ENCODE measurements at regions not wholly inside any gene's neighbourhood (a gene's known extent, or its start where the extent isn't known, plus 50 kb on each side); places are given as distances from the start of the nearest gene placed in this dataset.

DNA sequence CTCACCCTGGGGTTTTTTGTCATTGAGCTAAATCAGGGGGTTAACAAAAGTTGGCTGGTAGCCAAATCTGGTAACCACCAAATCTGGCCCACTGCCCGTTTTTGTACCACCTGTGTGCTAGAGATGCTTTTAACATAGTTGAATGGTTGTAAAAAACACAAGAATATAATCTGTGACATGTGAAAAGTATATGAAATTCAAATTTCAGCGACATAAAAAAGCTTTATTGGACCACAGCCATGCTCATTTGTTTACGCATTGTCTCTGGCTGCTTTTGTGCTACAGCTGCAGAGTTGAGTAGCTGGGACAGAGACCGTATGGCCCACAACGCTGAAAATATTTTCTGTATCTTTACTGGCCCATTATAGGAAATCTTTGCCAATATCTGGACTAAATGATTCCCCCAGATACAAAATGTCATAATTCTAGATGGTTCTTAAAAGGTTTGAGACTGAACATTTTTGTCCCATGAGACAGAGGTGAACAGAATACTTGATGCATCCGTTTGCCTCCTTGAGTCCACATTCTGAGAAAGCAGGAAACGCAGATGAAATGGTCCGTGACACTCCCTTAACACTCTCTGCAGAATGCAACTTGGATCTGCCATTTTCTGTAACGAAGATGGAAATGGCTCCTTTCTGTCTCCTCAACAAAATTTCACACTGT, 120.9 kb upstream of the PDZRN3 start:
- DNase-seq (ENCODE audit: low spot score): no peak

DNA sequence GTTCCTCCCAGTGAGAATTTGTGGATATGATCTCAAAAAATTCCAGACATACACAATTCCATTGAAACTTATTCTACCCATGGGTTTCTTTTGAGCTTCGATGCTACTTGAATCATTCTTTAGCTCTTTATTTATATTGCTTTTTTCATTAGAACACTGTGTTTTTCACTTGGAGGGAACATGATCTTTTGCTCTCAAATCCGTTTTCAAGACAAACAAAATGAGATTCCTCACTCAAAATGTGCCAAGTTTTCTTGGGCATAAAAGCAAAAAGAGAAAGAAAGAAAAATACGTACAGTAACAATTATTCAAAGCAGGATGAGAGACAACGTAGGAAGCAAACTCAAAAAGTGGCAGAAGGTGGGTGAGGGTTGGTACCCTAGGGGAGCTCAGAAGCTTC, 118.8 kb upstream of the PDZRN3 start:
- no peak for DNase-seq (ENCODE audit: low spot score)

DNA sequence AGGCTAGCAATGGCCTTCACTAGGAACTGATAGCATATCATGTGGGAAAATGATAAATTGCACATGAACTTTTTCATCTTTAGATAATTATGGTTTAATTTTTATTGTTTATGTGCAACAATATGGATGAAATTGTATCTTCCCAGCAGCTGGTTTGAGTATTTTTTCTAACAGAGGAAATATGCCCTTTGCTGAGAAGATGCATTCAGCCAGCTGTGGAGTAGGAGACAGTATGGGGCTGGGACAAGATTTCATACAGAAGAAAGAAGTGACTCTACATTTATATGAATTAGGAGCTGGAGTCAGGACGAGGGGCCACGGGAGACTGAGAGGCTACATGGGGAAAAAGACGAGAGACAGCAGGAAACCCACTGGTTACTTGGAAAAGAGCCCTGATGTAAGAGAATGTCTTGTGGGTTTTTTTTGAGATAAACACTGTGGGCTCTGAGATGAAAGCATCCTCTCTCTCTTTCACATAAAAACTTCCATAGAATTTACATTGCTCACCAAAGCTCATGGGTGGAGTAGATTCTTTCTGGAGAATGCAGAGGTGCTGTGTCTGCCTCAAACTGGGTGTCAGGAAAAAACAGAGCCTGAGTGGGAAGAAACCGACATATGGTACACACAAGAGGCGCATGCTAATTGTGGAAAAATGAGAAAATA, 115.2 kb upstream of the PDZRN3 start:
- no peak for DNase-seq (ENCODE audit: low spot score)

DNA sequence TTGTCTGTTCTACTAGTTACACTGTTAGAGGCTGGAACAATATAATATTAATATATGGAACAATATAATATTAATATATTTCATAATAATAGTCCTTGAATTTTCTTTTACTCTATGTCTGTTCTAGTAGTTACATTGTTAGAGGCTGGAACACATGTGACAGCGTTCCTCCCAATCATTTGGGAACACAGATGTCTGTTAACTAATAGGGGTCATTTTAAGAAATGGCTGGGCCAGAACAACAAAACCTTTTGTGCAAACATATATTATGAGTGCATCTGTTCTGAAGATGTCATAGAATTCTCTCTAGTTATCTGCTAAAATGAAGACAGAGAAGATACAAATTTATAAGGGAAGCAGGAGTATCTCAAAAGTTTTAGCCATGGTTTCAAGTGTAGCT, 114.0 kb upstream of the PDZRN3 start:
- no peak for DNase-seq (ENCODE audit: low spot score)

DNA sequence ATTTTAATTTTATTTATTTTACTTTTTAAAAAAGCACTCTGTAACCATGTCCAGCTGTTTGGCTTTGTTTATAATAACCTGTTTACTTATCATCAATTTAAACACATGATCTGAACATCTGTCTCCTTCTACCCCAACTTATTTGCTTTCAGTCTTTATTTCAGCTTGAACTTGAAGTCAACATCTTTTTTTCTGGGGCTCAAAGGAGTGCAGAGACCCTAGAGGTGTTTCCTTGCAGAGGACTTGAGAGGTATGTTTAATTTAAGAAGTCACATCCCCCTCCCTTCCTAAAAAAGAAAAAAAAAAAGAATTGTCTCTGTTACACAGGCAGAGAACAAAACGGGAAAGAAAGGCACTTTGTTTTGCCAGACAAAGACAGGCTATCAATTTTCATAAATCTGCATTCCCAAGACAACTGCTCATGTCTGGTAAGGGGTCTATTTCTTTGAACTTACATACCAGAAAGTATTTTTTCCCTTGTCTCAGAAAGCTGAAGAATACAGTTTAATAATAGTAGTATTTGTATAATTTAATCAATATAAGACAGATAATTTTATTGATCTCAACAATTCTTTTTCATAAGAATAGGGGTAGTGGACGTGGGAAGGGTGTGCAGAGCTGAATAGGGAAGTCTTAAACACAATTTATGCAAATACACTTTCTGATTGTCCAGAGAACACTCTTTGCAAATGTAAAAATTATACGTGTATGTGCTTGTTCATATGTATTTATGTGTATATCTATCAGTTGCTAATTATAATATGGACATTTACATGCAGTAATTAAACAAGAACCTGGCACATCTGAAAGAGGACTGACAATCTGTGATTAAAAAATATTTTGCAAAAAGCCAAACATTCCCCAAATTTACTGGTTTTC, 109.7 kb upstream of the PDZRN3 start:
- DNase-seq (ENCODE audit: low spot score): no peak

DNA sequence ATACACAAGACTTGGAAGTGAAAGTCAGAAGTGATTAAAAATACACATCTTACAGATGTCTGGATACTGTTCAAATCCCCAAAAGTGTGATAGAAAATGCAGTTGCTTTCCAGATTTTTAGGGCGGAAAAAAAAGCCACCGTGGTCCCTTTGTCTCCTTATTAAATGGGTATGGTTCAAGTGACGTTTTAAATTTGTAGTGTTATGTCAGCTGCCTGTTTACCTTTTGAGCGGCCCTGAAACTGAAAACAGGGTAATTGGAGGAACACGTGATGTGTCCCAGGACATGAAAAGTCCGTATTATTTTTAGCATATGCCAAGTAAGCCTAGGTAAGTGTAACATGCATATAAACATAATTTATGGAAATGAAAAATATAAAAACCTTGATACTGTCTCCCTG, 109.0 kb upstream of the PDZRN3 start:
- no peak for DNase-seq (ENCODE audit: low spot score)

DNA sequence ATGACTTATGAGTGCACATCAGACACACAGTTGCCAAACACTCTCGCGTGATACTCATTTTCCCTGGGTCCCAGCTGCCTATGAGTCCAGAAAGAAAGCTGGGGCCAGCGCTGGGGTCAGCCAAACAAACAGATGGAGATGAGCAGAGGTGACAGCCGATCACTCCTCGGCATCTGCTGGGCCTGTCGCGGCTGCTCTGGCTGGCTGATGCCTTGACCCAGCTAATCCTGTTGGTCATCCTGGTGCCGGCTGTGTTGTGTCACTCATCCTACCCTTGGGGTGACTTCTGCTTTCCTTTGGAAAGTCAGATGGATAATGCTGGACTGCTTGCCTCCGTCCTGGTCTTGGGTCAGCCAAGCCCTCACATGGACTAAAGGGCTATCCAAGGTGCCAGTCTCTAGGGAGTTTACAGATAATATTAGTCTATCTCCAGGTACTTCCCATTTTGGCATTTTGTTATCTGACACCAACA, 105.3 kb upstream of the PDZRN3 start:
- DNase-seq (ENCODE audit: low spot score): no peak

DNA sequence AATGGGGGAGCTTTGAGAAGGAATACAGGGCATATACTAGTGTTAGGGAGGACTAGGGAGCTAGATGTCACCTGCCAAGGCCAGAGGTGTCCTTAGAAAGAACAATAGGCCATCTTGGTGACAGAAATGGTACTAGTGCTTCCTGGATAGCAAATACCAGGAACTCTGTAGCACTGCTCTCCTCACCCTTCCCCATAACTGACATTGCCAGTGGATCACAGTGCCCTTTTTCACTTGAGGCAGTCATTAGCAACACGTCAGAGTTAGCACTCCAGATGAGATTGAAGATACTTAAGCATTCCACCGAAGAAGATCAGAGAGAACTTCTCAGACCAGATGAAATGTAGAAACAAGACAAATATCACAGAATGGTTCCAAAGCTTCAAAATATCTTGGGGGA, 103.1 kb upstream of the PDZRN3 start:
- no peak for DNase-seq (ENCODE audit: low spot score)

DNA sequence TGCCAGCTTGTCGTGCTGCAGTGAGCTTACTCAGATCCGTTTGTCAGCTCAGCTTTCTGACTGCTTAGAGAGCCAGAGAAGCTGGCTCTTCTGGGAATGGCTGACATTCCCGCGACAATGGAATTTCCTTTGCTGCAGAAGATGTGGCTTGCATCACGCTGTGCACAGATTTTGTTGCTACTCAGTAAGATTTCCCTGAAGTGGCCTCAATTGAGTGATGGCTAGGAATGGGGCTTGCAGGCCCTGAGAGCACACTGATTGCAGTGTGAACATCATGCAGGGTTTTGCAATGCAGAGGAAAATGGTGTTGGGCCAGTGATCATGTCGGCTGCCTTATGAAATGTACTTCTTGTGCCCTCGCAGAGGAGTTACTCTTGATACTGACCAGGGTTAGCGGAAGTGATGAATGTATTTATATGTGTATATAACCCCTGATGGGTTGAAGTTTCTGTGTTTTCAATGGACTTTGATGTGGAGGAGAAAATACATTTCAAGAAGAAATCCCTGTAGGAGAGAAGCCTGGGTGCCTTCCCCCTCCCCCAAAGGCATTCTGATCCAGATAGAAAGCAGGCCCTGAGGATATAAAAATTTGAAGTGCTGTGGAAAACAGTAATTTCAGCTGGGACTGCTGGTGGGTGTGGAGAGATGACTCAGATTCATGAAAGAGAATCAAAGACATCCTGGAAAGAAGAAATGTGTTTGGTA, 102.5 kb upstream of the PDZRN3 start:
- no peak for DNase-seq (ENCODE audit: low spot score)

DNA sequence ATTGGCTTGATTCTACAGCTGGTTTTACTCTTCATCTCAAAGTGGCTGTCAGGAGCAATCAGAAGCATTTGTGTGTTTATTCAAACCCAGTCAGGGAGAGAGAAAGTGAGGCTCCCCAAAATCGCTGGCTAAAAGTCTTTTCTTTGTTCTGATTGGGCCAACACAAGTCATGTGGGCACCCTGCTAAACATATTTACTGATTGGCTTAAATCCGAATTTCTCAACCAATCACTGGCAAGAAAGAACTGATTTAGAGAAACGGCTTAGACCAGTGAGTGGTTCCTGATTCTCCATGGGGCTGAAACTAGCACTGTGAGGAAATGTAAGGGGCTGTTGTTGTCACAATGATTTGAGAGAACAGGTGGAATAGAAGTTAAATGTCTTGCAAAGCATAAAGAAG, 98.9 kb upstream of the PDZRN3 start:
- no peak for DNase-seq (ENCODE audit: low spot score)

DNA sequence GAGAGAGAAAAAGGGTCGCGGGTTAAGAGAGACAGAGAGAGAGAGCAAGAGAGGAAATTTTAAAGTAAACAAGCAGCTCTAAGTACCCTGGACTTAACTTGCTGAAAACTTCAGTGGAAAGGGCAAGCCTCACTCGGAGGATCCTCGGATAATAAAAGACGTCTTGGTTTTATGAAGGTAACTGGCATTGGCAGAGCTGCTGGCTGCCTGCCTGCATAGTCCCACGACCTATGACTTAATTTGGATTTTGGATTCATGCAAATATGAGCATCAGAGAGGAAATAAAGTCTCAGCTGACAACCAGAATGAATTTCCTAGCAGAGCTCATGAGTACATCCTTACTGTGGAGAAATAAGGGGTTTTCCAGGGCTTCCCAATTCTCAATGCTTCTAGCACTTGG, 95.1 kb upstream of the PDZRN3 start:
- no peak for DNase-seq (ENCODE audit: low spot score)

DNA sequence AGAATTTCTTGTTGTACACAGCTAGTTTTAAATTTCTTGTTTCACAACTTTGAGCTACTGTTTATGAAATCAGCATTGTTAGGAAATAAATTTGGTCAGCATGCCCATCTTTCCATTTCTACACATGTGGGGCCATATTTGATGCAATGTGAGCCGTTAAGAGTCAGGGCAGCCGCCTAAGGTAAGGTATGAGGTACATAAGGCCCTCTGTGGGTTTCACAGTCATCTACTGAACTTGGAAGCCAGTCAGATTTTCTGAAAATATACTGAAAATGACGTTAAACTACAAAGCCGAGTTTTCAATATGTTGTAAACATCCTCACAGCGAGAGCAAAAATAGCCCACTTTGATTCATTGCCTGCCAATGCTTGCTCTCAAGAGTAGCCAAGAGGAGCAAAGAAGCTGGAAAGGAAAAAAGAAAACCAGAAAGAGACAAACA, 94.7 kb upstream of the PDZRN3 start:
- DNase-seq (ENCODE audit: low spot score): no peak

DNA sequence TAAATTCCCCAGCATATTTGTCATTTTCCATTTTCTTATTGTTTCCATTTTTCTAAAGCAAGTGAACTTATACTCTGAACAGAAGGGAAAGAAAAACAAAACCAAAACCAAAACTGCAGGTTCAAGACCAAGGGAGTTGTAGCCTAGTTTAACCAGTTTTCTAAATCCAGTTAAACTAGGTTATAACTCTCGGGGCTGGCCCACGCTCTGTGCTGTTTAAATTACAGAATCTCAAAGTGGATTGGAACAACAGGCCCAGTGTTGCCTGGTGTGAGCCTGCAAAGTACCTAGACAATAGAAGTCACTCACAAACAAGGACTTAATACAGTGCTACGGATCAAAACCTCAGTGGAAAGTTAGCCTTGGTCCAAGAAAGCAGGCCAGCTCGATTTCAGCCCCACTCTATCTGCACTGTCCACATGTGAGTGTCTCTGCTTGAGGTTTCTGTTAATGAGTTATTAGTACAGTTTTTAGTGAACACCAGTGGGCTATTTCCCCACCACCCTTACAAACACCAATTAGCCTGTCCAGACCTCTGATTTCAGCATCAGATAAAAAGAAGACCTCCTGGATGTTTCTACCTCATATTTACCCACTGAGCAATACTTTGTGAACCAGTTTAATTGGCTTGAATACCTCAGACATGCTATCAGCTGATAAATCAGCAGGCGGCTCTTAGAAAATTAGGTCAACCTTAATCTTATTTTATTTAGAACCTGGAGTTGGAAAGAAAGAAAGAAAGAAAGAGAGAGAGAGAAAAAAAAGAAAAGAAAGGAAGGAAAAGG, 93.8 kb upstream of the PDZRN3 start:
- DNase-seq (ENCODE audit: low spot score): no peak

DNA sequence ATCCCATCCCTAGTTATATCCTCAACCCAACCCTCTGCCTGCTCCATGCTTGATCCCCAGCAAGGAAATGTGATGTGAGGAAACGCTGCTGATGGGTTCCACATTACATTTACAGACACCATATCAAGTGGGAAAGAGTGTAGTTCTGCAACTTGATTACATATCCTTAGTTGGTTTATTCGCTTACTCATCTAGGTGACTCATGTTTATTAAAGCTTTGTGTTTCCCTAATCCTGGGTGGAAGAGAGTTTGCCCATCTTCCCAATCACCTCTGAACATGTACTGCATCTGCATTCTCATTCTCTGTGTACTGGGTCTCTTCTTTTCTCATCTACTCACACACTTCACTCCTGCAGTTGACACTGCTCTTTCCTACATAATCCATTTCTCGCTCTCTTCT, 91.7 kb upstream of the PDZRN3 start:
- DNase-seq (ENCODE audit: low spot score): no peak

DNA sequence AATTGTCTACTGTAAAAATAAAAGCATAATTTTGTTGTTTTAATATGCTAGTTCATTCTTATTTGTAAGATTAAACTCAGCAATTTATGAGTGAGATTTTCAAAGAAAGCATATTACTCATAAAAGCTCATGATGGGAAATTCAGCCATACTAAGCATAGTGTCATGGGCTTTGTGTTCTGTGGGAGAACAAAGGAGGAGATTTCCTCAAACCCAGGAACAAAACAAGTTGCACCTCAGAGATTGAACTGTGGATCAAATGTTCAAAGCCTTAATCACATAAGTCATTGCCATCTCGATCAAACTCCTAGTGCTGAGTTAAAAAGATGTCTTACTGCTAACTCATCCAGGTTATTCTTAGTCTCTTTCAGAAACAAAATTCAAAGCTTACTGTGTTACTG, 85.6 kb upstream of the PDZRN3 start:
- DNase-seq (ENCODE audit: low spot score): no peak

DNA sequence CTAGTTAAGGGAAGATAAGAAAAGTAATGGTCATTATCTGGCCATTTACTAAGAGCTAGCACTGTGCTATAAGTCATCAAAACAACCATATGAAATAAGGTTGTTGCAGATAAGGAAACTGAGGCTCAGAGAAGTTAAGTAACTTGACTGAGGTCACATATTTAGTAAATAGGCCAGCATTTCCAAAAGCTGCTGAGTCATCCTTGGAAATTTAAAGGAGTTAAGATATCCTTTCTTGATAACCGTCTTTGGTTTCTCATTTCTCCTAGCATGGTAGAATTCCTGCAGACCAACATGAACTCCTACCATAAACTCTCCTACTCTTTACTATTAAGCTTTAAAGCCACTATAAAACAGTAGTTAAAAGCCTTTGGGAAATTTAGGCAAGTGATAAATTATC, 85.0 kb upstream of the PDZRN3 start:
- no peak for DNase-seq (ENCODE audit: low spot score)

DNA sequence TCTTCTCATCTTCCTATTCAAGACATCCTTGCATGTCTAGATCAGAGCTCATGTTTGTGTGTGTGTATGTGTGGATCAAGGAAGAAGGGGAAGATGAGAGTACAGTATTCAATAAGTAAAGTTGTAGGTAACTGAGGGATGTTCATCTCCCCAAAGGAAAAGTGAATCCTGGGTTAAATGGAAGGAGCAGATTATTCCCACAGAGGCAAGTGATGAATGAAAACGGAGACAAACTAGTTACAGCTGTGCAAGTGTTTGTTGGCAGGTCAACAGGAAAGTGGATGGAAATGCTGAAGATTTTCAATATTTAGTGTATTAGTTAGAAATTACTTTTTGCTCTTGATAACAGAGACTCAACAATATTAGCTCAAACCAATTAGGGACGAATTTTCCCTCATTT, 84.2 kb upstream of the PDZRN3 start:
- no peak for DNase-seq (ENCODE audit: low spot score)

DNA sequence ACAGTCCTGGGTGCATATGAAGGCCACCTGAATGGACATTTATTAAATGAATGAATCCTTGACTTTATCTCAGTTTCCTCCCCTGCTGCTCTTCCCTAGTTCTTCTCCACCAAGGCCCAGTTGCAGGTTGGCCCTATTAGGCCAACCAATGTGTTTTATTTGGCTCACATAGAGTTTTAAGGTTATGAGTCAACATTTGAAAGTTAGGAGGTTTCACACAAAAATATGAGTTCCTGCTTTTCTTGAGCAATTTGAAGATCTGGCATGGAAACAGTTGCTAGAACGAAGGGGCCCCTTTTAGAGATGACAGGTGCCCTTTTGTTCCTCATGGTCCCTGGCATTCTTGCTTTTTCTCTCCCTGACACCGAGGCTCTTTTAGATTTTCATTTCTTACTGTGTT, 83.0 kb upstream of the PDZRN3 start:
- DNase-seq (ENCODE audit: low spot score): no peak

DNA sequence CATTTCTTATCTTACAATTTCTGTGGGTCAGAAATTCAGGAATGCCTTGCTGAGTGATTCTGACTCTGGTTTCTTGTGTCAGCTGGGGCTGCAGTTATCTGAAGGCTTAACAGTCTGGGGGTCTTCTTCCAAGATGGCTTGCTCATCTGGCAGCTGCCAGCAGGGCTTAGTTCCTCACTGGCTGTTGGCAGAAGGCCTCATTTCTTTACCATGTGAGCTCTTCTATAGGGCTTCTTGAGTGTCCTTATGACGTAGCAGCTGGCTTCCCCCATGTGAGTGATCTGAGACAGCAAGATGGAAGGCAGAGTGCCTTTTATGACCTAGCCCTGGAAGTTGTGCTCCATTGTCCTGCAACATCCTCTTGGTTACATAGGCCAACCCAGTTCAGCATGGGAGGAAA, 82.0 kb upstream of the PDZRN3 start:
- DNase-seq (ENCODE audit: low spot score): no peak

DNA sequence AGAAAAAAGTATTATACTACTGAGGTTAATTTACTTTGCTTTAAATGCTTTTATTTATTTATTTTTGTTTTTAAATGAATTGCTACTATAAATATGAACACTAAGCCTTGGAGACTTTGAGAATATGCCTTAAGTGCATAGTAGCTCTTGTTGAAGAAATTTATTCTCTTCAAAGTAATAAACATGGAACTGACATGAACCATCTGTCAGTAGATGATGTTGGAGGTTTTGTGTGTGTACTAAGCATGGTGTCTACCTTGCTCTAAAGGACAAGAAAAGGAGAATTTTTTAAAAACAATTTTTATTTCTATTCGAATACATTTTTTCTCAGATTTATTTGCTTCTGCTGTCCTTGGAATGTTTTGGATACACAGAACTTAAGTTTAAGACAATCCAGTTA, 81.1 kb upstream of the PDZRN3 start:
- no peak for DNase-seq (ENCODE audit: low spot score)

DNA sequence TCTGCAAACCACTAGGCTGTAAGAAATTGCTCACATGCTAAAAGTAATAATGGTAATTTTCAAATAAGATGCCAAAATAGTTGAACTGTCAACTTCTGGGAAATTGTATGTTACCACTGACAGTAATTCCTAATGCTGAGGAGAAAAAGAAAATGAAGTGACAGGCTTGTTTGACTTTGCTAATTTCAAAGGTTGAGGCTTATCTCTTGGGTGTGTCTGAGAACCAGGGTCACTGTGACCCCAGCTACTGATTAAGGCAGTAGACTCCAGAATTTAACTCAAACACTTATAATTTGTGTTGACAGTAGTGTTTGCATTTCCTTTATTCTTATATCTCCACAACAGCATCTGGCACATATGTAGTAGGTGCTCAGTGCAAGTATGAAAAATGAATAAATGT, 74.6 kb upstream of the PDZRN3 start:
- no peak for DNase-seq (ENCODE audit: low spot score)

DNA sequence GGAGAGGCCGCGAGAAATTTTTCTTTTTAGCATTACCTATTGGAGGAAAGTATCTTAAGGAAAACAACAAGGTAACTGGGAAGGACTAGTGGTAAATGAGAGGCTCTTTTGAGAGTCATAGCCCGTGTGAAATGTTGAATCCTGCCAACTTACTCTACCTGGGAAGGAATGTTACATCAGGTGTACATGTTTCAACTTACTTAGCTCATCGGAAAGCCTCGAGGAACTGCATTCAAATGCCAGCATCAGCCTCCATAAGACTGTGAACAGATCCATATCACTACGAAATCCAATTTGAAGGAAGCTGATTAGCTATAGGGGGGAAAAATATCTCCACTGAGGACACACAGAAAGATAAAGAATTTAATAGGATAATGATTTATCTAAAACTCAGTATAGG, 72.3 kb upstream of the PDZRN3 start:
- no peak for DNase-seq (ENCODE audit: low spot score)

Measured in kidney capillary endothelial cell (primary cell).